ENCODE measurements at regions not wholly inside any gene's neighbourhood (a gene's known extent, or its start where the extent isn't known, plus 50 kb on each side); places are given as distances from the start of the nearest gene placed in this dataset.

- TF ChIP-seq POLR2AphosphoS5 (IDR thresholded peaks at IDR 0.05; ENCODE audit: borderline replicate concordance, low read depth, low read length) (no peak), FOXP2 (optimal IDR thresholded peaks at IDR 0.05; ENCODE audit: control extremely low read depth, extremely low read length, insufficient read depth) (no peak), EZH2 (IDR thresholded peaks at IDR 0.05) (no peak)
Observed at GRCh38 chr4:162535121-162535520, 371.3 kb upstream of the FSTL5 start.

Measured in SK-N-MC (cell line).